Colonic mucosa (tissue), 4 donors: ENCODE measurements at regions not wholly inside any gene's neighbourhood (a gene's known extent, or its start where the extent isn't known, plus 50 kb on each side); places are given as distances from the start of the nearest gene placed in this dataset.

Experiments used
- DNase-seq: peaks from one replicate; pipeline ENCODE4 v3.0.0-alpha.2; 2020
- H3K27ac ChIP-seq: fragments of 200-600 bp; one replicate; pipeline ENCODE4 v1.8.0; 2021
- H3K27me3 ChIP-seq: fragments of 200-600 bp; one replicate; pipeline ENCODE4 v1.8.0; 2021
- H3K36me3 ChIP-seq: fragments of 200-600 bp; one replicate; pipeline ENCODE4 v1.8.0; 2021
- H3K4me1 ChIP-seq: fragments of 200-600 bp; one replicate; pipeline ENCODE4 v1.8.0; 2021; ENCODE audit warnings: mild to moderate bottlenecking
- H3K4me3 ChIP-seq: fragments of 200-600 bp; one replicate; pipeline ENCODE4 v1.8.0; 2021
- H3K9ac ChIP-seq, 2 donors: one replicate each; pipeline ENCODE4 v1.7.0; 2013; ENCODE audit warnings: control low read depth in 2 of 2, low read depth in 2 of 2, low read length in 2 of 2
- H3K9me3 ChIP-seq: fragments of 200-600 bp; one replicate; pipeline ENCODE4 v1.8.0; 2021
- intact Hi-C: fragments of 100-400 bp; cut with DNase I; formaldehyde crosslinking; loops from one replicate; pipeline ENCODE4 v1.14.1; 2022
- TF ChIP-seq, protein P1 (sequence below): fragments of 200-600 bp; IDR thresholded peaks from one replicate; pipeline ENCODE4 v1.8.0; 2022; ENCODE audit warnings: antibody characterized with exemption, mild to moderate bottlenecking
- donor health status: healthy.
- donor health status: DM: no; HTN: no; CAD: no.
- donor health status: DM: no; HTN: no; CAD: no.

DNA sequence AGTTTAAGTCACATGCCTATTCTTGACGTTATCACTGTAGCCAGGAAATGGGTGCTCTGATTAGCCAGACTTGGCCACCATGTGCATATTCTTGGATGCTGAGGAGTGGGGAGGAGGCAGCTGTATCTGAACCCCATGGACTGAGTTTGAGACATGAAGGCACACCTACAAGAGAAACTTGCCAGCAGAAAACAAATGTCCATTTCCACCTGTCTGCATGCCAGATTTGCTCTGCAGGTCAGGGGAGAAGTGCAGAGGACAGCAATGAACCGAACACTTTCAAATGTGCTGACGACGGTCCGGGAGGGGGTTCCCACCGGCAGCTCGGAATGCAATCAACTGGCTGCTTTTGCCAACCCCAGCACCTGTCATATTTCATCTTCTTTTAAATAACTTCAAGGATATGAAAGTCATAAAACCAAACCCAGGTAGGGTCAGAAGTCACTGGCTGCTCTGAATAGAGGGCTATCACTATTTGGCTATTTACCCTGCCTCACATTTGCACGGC is 287.8 kb upstream of the N4BP1 start:
- TF ChIP-seq, protein P1, sequence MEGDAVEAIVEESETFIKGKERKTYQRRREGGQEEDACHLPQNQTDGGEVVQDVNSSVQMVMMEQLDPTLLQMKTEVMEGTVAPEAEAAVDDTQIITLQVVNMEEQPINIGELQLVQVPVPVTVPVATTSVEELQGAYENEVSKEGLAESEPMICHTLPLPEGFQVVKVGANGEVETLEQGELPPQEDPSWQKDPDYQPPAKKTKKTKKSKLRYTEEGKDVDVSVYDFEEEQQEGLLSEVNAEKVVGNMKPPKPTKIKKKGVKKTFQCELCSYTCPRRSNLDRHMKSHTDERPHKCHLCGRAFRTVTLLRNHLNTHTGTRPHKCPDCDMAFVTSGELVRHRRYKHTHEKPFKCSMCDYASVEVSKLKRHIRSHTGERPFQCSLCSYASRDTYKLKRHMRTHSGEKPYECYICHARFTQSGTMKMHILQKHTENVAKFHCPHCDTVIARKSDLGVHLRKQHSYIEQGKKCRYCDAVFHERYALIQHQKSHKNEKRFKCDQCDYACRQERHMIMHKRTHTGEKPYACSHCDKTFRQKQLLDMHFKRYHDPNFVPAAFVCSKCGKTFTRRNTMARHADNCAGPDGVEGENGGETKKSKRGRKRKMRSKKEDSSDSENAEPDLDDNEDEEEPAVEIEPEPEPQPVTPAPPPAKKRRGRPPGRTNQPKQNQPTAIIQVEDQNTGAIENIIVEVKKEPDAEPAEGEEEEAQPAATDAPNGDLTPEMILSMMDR = no peak
- H3K27ac ChIP-seq = no peak overlapping the region
- no peak overlapping the region for H3K9ac ChIP-seq
- no peaks in the 10 kb centered on the region for H3K27me3 ChIP-seq
- no peak for DNase-seq
- H3K4me1 ChIP-seq = no peaks in the 10 kb centered on the region
- intact Hi-C loops = no loop called here
- no peak overlapping the region for H3K4me3 ChIP-seq
- no peaks in the 10 kb centered on the region for H3K9me3 ChIP-seq
- H3K36me3 ChIP-seq = no peaks in the 10 kb centered on the region

- no peak for DNase-seq
- no peak overlapping the region for H3K9ac ChIP-seq
- H3K27ac ChIP-seq = no peak overlapping the region
- TF ChIP-seq, protein P1 = no peak
- no peaks in the 10 kb centered on the region for H3K9me3 ChIP-seq
- no peaks in the 10 kb centered on the region for H3K4me1 ChIP-seq
- H3K36me3 ChIP-seq = no peaks in the 10 kb centered on the region
- H3K27me3 ChIP-seq = no peaks in the 10 kb centered on the region
- intact Hi-C loops = no loop called here
- no peak overlapping the region for H3K4me3 ChIP-seq
Observed at GRCh38 chr16:48895142-48895541, 285.2 kb upstream of the N4BP1 start.

- Histone ChIP-seq H3K36me3 (no peaks in the 10 kb centered on the region), H3K4me1 (no peaks in the 10 kb centered on the region), H3K27me3 (no peaks in the 10 kb centered on the region), H3K27ac (no peak overlapping the region), H3K9me3 (no peaks in the 10 kb centered on the region), H3K4me3 (no peak overlapping the region), H3K9ac (no peak overlapping the region)
- no peak for DNase-seq
- intact Hi-C loops = no loop called here
- TF ChIP-seq, protein P1 = no peak
Observed at GRCh38 chr16:48892893-48893292, 282.9 kb upstream of the N4BP1 start.

- no peak for DNase-seq
- Histone ChIP-seq H3K27me3 (no peaks in the 10 kb centered on the region), H3K9ac (no peak overlapping the region), H3K4me1 (no peaks in the 10 kb centered on the region), H3K4me3 (no peak overlapping the region), H3K27ac (no peak overlapping the region), H3K9me3 (no peaks in the 10 kb centered on the region), H3K36me3 (no peaks in the 10 kb centered on the region)
- intact Hi-C loops = no loop called here
- TF ChIP-seq, protein P1 = no peak
Observed at GRCh38 chr16:48887646-48888210, 277.7 kb upstream of the N4BP1 start.

DNA sequence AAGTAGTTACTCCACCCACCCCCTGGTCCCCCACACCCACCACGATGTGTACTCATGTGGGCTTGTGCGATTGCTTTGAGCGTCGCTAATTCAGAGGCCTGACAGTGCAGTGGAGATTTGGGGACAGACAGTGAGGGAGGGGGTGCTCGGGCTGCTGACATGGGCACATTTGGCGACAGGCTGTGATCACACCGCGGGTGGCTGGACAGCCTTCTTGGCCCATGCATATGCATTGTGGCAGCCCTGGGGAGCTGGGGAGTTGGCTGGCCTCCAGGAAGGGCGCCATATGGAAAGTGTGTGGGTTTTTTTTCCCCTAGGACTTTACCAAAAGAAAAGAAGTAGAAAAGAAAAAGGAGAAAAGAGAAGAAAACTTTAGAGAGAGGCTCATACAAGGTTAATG is 275.5 kb upstream of the N4BP1 start:
- no peak overlapping the region for H3K27ac ChIP-seq
- H3K9me3 ChIP-seq = no peaks in the 10 kb centered on the region
- no peaks in the 10 kb centered on the region for H3K27me3 ChIP-seq
- TF ChIP-seq, protein P1 = no peak
- H3K9ac ChIP-seq = no peak overlapping the region
- H3K4me1 ChIP-seq = no peaks in the 10 kb centered on the region
- DNase-seq = no peak
- H3K36me3 ChIP-seq = no peaks in the 10 kb centered on the region
- no peak overlapping the region for H3K4me3 ChIP-seq
- intact Hi-C loops = no loop called here
